ENCODE measurements at regions not wholly inside any gene's neighbourhood (a gene's known extent, or its start where the extent isn't known, plus 50 kb on each side); places are given as distances from the start of the nearest gene placed in this dataset.
A peak's percentile ranks its signal among the peaks of the same experiment; 100 is the strongest.

GRCh38 chr12:77325511-77326236 is 260.3 kb upstream of the E2F7 start:
- Histone ChIP-seq H3K9ac (ENCODE audit: low read depth, low read length) (no peak overlapping the region), H4K20me1 (ENCODE audit: insufficient read depth, low read length) (no peaks in the 10 kb centered on the region), H3K4me1 (ENCODE audit: insufficient read depth, low read length) (no peaks in the 10 kb centered on the region), H3K36me3 (ENCODE audit: insufficient read depth, low read length) (no peaks in the 10 kb centered on the region), H3K27ac (ENCODE audit: low read length) (no peak overlapping the region), H3K9me3 (ENCODE audit: insufficient read depth, low read length, severe bottlenecking) (no peaks in the 10 kb centered on the region), H3K4me2 (ENCODE audit: insufficient read depth, low read length) (no peak overlapping the region), H3K27me3 (ENCODE audit: insufficient read depth, low read length, poor library complexity) (no peaks in the 10 kb centered on the region), H3K4me3 (ENCODE audit: low read depth in 1 of 2, low read length in 2 of 2) (no peak overlapping the region), H2AFZ (ENCODE audit: low read depth, low read length) (no peak overlapping the region), H3K79me2 (ENCODE audit: insufficient read depth, low read length) (no peaks in the 10 kb centered on the region)
- TF ChIP-seq EZH2 (IDR thresholded peaks at IDR 0.05; ENCODE audit: borderline replicate concordance, low read depth, low read length, severe bottlenecking) (no peak), CTCF (IDR thresholded peaks at IDR 0.05; ENCODE audit: borderline replicate concordance, extremely low read depth, low read length, poor library complexity, severe bottlenecking) (no peak)
- DNase-seq (no peak), ATAC-seq (ENCODE audit: insufficient read depth, low read depth) (no peak)

GRCh38 chr12:77324763-77325468 is 259.5 kb upstream of the E2F7 start:
- ATAC-seq (ENCODE audit: insufficient read depth, low read depth) (peak; percentile 37; the same call in 2 of the 3 replicates), DNase-seq (no peak)
- Histone ChIP-seq H3K36me3 (ENCODE audit: insufficient read depth, low read length) (no peaks in the 10 kb centered on the region), H3K4me2 (ENCODE audit: insufficient read depth, low read length) (peak overlapping the region; percentile 17; the same call in 1 of the 2 replicates), H4K20me1 (ENCODE audit: insufficient read depth, low read length) (no peaks in the 10 kb centered on the region), H3K27ac (ENCODE audit: low read length) (no peak overlapping the region), H3K79me2 (ENCODE audit: insufficient read depth, low read length) (no peaks in the 10 kb centered on the region), H3K4me1 (ENCODE audit: insufficient read depth, low read length) (no peaks in the 10 kb centered on the region), H3K9me3 (ENCODE audit: insufficient read depth, low read length, severe bottlenecking) (no peaks in the 10 kb centered on the region), H3K9ac (ENCODE audit: low read depth, low read length) (no peak overlapping the region), H2AFZ (ENCODE audit: low read depth, low read length) (no peak overlapping the region), H3K27me3 (ENCODE audit: insufficient read depth, low read length, poor library complexity) (no peaks in the 10 kb centered on the region), H3K4me3 (ENCODE audit: low read depth in 1 of 2, low read length in 2 of 2) (no peak overlapping the region)
- TF ChIP-seq EZH2 (IDR thresholded peaks at IDR 0.05; ENCODE audit: borderline replicate concordance, low read depth, low read length, severe bottlenecking): no peak
- peak; percentile 11 for TF ChIP-seq CTCF (IDR thresholded peaks at IDR 0.05; ENCODE audit: borderline replicate concordance, extremely low read depth, low read length, poor library complexity, severe bottlenecking)

- Histone ChIP-seq H3K27me3 (ENCODE audit: insufficient read depth, low read length, poor library complexity) (no peaks in the 10 kb centered on the region), H3K4me1 (ENCODE audit: insufficient read depth, low read length) (no peaks in the 10 kb centered on the region), H3K36me3 (ENCODE audit: insufficient read depth, low read length) (no peaks in the 10 kb centered on the region), H3K9ac (ENCODE audit: low read depth, low read length) (no peak overlapping the region), H3K4me3 (ENCODE audit: low read depth in 1 of 2, low read length in 2 of 2) (no peak overlapping the region), H4K20me1 (ENCODE audit: insufficient read depth, low read length) (no peaks in the 10 kb centered on the region), H3K27ac (ENCODE audit: low read length) (no peak overlapping the region), H3K79me2 (ENCODE audit: insufficient read depth, low read length) (no peaks in the 10 kb centered on the region), H2AFZ (ENCODE audit: low read depth, low read length) (no peak overlapping the region), H3K9me3 (ENCODE audit: insufficient read depth, low read length, severe bottlenecking) (no peaks in the 10 kb centered on the region), H3K4me2 (ENCODE audit: insufficient read depth, low read length) (peak overlapping the region; percentile 17; the same call in 1 of the 2 replicates)
- DNase-seq: no peak
- ATAC-seq (ENCODE audit: insufficient read depth, low read depth): no peak
- TF ChIP-seq EZH2 (IDR thresholded peaks at IDR 0.05; ENCODE audit: borderline replicate concordance, low read depth, low read length, severe bottlenecking) (no peak), CTCF (IDR thresholded peaks at IDR 0.05; ENCODE audit: borderline replicate concordance, extremely low read depth, low read length, poor library complexity, severe bottlenecking) (no peak)
These were observed 259.0 kb upstream of the E2F7 start for GRCh38 chr12:77324416-77324762.
